Osteocyte (in vitro differentiated cells): ENCODE measurements at regions not wholly inside any gene's neighbourhood (a gene's known extent, or its start where the extent isn't known, plus 50 kb on each side); places are given as distances from the start of the nearest gene placed in this dataset.
A peak's percentile ranks its signal among the peaks of the same experiment; 100 is the strongest.

Source experiments
- DNase-seq: peaks from one replicate; pipeline ENCODE4 v3.0.0; 2021; ENCODE audit warnings: mixed read lengths; ENCODE audit not compliant: unreplicated experiment; ENCODE audit errors: extremely low spot score
- H3K27ac Mint-ChIP-seq: one replicate; pipeline ENCODE4 v1.8.0; 2021; ENCODE audit warnings: mild to moderate bottlenecking, mixed read lengths; ENCODE audit not compliant: unreplicated experiment
- H3K27me3 Mint-ChIP-seq: one replicate; pipeline ENCODE4 v1.8.0; 2021; ENCODE audit warnings: mixed read lengths; ENCODE audit not compliant: unreplicated experiment
- H3K36me3 Mint-ChIP-seq: one replicate; pipeline ENCODE4 v1.8.0; 2021; ENCODE audit warnings: mixed read lengths; ENCODE audit not compliant: unreplicated experiment
- H3K4me1 Mint-ChIP-seq: one replicate; pipeline ENCODE4 v1.8.0; 2021; ENCODE audit warnings: mixed read lengths; ENCODE audit not compliant: unreplicated experiment
- H3K4me3 Mint-ChIP-seq: one replicate; pipeline ENCODE4 v1.8.0; 2021; ENCODE audit warnings: mild to moderate bottlenecking, moderate library complexity, mixed read lengths; ENCODE audit not compliant: unreplicated experiment
- H3K9me3 Mint-ChIP-seq: one replicate; pipeline ENCODE4 v1.8.0; 2021; ENCODE audit warnings: mixed read lengths; ENCODE audit not compliant: unreplicated experiment
- CTCF ChIP-seq: fragments of 200-600 bp; sonication (generic); IDR thresholded peaks from 2 replicates; pipeline ENCODE4 v1.5.0; 2021; ENCODE audit warnings: antibody characterized with exemption, mild to moderate bottlenecking, moderate library complexity

DNA sequence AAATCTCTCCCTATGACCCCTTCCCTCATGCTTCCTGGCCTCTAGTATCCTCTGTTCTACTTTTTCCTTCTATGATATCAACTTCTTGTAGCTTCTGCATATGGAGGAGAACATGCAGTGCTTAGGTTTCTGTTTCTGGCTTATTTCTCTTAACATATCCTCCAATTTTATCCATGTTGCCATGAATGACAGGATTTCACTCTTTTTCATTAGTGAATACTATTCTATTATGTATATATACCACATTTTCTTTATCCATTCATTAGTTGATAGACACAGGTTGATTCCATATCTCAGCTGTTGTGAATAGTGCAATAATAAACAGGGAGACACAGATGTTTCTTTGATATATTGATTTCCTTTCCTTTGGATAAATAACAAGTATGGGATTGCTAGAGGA, 123.3 kb upstream of the SESN3 start:
- no peak for TF ChIP-seq CTCF
- Mint-ChIP-seq H3K27ac (no peak overlapping the region), H3K9me3 (peaks cover 4% of the 10 kb centered on the region), H3K27me3 (peaks cover 2% of the 10 kb centered on the region), H3K4me3 (no peak overlapping the region), H3K4me1 (peaks cover 18% of the 10 kb centered on the region), H3K36me3 (peaks cover 1% of the 10 kb centered on the region)
- DNase-seq, result no peak

- Mint-ChIP-seq H3K27me3 (peaks cover 2% of the 10 kb centered on the region), H3K27ac (no peak overlapping the region), H3K4me3 (no peak overlapping the region), H3K36me3 (peaks cover 4% of the 10 kb centered on the region), H3K4me1 (peaks cover 12% of the 10 kb centered on the region), H3K9me3 (peaks cover 10% of the 10 kb centered on the region)
- TF ChIP-seq CTCF, result no peak
- no peak for DNase-seq
Measured at GRCh38 chr11:95353706-95354105, 122.7 kb upstream of the SESN3 start.

GRCh38 chr11:95352733-95353346, 121.8 kb upstream of the SESN3 start:
- Mint-ChIP-seq H3K9me3 (peaks cover 15% of the 10 kb centered on the region), H3K4me1 (peaks cover 13% of the 10 kb centered on the region), H3K4me3 (no peak overlapping the region), H3K36me3 (peaks cover 8% of the 10 kb centered on the region), H3K27me3 (peaks cover 2% of the 10 kb centered on the region), H3K27ac (no peak overlapping the region)
- no peak for DNase-seq
- no peak for TF ChIP-seq CTCF

DNA sequence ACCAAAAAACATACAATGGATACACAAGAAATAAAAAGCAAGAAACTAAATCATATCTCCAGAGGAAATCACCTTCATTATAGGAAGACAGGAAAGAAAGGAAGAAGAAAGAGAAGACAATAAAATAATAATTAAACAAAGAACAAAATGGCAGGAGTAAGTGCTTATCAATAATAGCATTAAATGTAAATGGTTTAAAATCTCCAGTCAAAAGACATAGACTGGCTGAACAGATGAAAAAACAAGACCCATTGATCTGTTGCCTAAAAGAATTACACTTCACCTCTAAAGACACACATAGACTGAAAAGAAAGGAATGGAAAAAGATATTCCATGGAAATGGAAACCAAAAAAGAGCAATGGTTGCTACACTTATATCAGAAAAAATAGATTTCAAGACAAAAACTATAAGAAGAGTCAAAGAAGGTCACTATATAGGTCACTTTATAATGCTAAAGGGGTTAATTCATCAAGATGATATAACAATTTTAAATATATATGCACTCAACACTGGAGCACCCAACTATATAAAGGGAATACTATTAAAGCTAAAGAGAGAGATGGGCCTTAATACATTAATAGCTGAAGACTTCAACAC, 118.4 kb upstream of the SESN3 start:
- Mint-ChIP-seq H3K4me3 (no peak overlapping the region), H3K9me3 (peaks cover 15% of the 10 kb centered on the region), H3K27me3 (peaks cover 2% of the 10 kb centered on the region), H3K36me3 (peaks cover 8% of the 10 kb centered on the region), H3K4me1 (peaks cover 4% of the 10 kb centered on the region), H3K27ac (no peak overlapping the region)
- no peak for DNase-seq
- no peak for TF ChIP-seq CTCF

GRCh38 chr11:95346265-95346664, 115.3 kb upstream of the SESN3 start:
- no peaks in the 10 kb centered on the region for H3K27me3 Mint-ChIP-seq
- H3K36me3 Mint-ChIP-seq, result peaks cover 8% of the 10 kb centered on the region
- H3K4me3 Mint-ChIP-seq, result peak overlapping the region; percentile 36
- H3K27ac Mint-ChIP-seq, result no peak overlapping the region
- H3K4me1 Mint-ChIP-seq, result peaks cover 9% of the 10 kb centered on the region
- TF ChIP-seq CTCF, result no peak
- no peak for DNase-seq
- H3K9me3 Mint-ChIP-seq, result peaks cover 15% of the 10 kb centered on the region
